ENCODE measurements at regions not wholly inside any gene's neighbourhood (a gene's known extent, or its start where the extent isn't known, plus 50 kb on each side); places are given as distances from the start of the nearest gene placed in this dataset.

DNA sequence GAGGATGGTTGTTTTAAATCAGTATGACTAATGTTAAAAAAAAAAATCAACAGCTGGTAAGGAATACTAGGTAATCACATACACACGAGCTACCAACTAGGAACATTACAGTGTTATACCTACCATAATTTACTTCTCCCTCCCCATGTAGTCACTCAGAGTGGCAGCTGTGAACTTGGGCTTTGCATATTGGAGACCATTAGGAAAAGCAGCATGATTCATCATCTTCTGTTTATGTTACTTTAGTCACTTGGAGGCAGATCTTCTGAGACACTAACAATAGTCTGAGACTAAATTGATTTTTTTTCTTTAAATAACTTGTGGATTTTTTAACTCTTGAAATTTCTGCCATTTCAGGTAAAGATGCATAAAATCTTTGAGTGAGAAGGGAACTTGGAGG lies 141.5 kb upstream of the NR4A3 start:
- peak; percentile 67 for DNase-seq (ENCODE audit: low read depth)
- Histone ChIP-seq H3K4me3 (ENCODE audit: low read length) (no peak overlapping the region), H3K9me3 (ENCODE audit: control insufficient read depth, low read length) (peaks cover 10% of the 10 kb centered on the region)

GRCh38 chr9:99681113-99681512 lies 140.6 kb upstream of the NR4A3 start:
- H3K4me1 ChIP-seq (ENCODE audit: control insufficient read depth, insufficient read depth, low read length), result no peaks in the 10 kb centered on the region
- H3K9ac ChIP-seq (ENCODE audit: low read length), result no peak overlapping the region
- no peak overlapping the region for H3K4me3 ChIP-seq (ENCODE audit: low read length)
- no peaks in the 10 kb centered on the region for H3K36me3 ChIP-seq (ENCODE audit: control insufficient read depth, insufficient read depth, low read length, severe bottlenecking)
- H3K27me3 ChIP-seq (replicated peaks; ENCODE audit: control insufficient read depth, insufficient read depth, low read length), result no peaks in the 10 kb centered on the region
- H3K9me3 ChIP-seq (ENCODE audit: control insufficient read depth, low read length), result peaks cover 6% of the 10 kb centered on the region
- no peak for DNase-seq (ENCODE audit: low read depth)

More for the DNA sequence above, 141.5 kb upstream of the NR4A3 start:
- Histone ChIP-seq H3K36me3 (ENCODE audit: control insufficient read depth, insufficient read depth, low read length, severe bottlenecking) (no peaks in the 10 kb centered on the region), H3K9ac (ENCODE audit: low read length) (no peak overlapping the region), H3K27me3 (replicated peaks; ENCODE audit: control insufficient read depth, insufficient read depth, low read length) (no peaks in the 10 kb centered on the region), H3K4me1 (ENCODE audit: control insufficient read depth, insufficient read depth, low read length) (no peaks in the 10 kb centered on the region)

- H3K9me3 ChIP-seq (ENCODE audit: control insufficient read depth, low read length), result no peaks in the 10 kb centered on the region
- H3K9ac ChIP-seq (ENCODE audit: low read length), result no peak overlapping the region
- no peak overlapping the region for H3K4me3 ChIP-seq (ENCODE audit: low read length)
- no peaks in the 10 kb centered on the region for H3K36me3 ChIP-seq (ENCODE audit: control insufficient read depth, insufficient read depth, low read length, severe bottlenecking)
- DNase-seq (ENCODE audit: low read depth), result no peak
- H3K27me3 ChIP-seq (replicated peaks; ENCODE audit: control insufficient read depth, insufficient read depth, low read length), result no peaks in the 10 kb centered on the region
- no peaks in the 10 kb centered on the region for H3K4me1 ChIP-seq (ENCODE audit: control insufficient read depth, insufficient read depth, low read length)
These were observed 139.3 kb upstream of the NR4A3 start for GRCh38 chr9:99682378-99682777.

DNA sequence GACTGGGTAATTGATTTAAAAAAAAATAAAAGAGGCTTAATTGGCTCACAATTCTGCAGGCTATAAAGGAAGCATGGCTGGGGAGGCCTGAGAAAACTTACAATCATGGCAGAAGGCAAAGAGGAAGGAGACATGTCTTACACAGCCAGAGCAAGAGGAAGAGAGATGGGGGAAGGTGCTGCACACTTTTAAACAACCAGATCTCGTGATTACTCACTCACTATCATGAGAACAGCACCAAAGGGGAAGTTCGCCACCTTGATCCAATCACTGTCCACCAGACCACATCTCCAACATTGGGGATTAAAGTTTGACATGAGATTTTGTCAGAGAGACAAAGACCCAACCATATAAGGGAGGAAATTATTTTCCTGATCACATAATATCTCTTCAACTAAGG lies 138.8 kb upstream of the NR4A3 start:
- no peaks in the 10 kb centered on the region for H3K36me3 ChIP-seq (ENCODE audit: control insufficient read depth, insufficient read depth, low read length, severe bottlenecking)
- H3K9ac ChIP-seq (ENCODE audit: low read length), result no peak overlapping the region
- H3K4me3 ChIP-seq (ENCODE audit: low read length), result no peak overlapping the region
- H3K4me1 ChIP-seq (ENCODE audit: control insufficient read depth, insufficient read depth, low read length), result no peaks in the 10 kb centered on the region
- H3K27me3 ChIP-seq (replicated peaks; ENCODE audit: control insufficient read depth, insufficient read depth, low read length), result no peaks in the 10 kb centered on the region
- no peak for DNase-seq (ENCODE audit: low read depth)
- no peaks in the 10 kb centered on the region for H3K9me3 ChIP-seq (ENCODE audit: control insufficient read depth, low read length)

DNA sequence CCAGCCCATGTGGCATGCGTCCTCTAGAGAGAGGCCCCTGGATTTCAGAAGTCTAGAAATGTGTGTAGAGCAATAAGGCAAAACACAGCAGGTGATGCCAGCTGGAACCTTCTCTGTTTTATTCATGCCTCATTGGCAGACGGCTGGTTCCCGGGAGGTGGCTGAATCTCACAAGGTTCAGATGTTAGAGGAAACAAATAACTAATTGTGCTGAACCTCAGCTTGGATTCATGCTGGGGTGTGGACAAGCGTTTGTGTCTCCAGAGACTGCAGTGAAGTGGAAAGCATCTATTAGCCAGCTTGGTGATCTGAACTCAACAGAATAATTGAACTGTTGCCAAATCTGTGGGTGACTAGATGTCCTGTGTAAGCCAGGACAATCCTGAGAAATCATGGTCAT lies 131.1 kb upstream of the NR4A3 start:
- H3K9me3 ChIP-seq (ENCODE audit: control insufficient read depth, low read length), result no peaks in the 10 kb centered on the region
- DNase-seq (ENCODE audit: low read depth), result no peak
- H3K4me1 ChIP-seq (ENCODE audit: control insufficient read depth, insufficient read depth, low read length), result peaks cover 14% of the 10 kb centered on the region
- no peak overlapping the region for H3K4me3 ChIP-seq (ENCODE audit: low read length)
- H3K9ac ChIP-seq (ENCODE audit: low read length), result no peak overlapping the region
- no peaks in the 10 kb centered on the region for H3K36me3 ChIP-seq (ENCODE audit: control insufficient read depth, insufficient read depth, low read length, severe bottlenecking)
- no peaks in the 10 kb centered on the region for H3K27me3 ChIP-seq (replicated peaks; ENCODE audit: control insufficient read depth, insufficient read depth, low read length)

DNA sequence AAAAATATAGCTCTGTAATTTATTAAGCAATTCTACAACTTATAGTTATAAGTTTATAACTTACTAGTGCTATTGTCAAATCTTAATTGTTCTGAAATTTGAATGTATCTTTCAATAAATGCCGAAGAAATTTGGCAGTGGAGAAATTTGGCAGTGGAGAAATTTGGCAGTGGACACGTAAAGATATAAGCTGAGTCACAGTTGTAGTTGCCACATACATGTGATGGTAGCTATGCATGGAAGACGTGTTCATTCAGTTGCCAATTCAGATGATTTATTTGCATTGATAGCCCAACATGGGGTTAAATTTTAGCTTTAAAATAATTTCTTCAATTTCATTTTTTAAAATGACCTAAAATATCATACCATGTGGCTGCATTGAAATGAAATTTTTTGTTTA lies 127.8 kb upstream of the NR4A3 start:
- Histone ChIP-seq H3K9me3 (ENCODE audit: control insufficient read depth, low read length) (peaks cover 8% of the 10 kb centered on the region), H3K27me3 (replicated peaks; ENCODE audit: control insufficient read depth, insufficient read depth, low read length) (no peaks in the 10 kb centered on the region), H3K4me3 (ENCODE audit: low read length) (no peak overlapping the region), H3K4me1 (ENCODE audit: control insufficient read depth, insufficient read depth, low read length) (peaks cover 14% of the 10 kb centered on the region), H3K9ac (ENCODE audit: low read length) (no peak overlapping the region), H3K36me3 (ENCODE audit: control insufficient read depth, insufficient read depth, low read length, severe bottlenecking) (no peaks in the 10 kb centered on the region)
- no peak for DNase-seq (ENCODE audit: low read depth)

DNA sequence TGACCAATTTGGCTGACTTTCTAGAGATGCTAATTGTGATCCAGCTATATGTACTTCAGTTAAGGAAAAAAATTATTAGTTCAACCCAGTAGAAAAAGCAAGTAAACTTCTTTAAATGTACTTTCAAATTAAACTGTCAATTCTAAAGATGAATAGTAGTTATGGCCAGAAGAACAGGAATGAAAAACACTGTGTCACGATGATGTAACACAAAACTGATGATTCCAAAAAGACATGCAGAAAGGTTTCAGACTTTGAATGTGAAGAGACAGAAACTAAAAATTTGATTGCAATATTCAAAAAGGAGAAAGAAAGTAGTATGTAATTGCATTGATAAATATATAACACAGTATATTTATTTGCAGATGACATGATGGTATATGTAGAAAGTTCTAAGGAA lies 127.3 kb upstream of the NR4A3 start:
- DNase-seq (ENCODE audit: low read depth), result no peak
- Histone ChIP-seq H3K27me3 (replicated peaks; ENCODE audit: control insufficient read depth, insufficient read depth, low read length) (no peaks in the 10 kb centered on the region), H3K36me3 (ENCODE audit: control insufficient read depth, insufficient read depth, low read length, severe bottlenecking) (no peaks in the 10 kb centered on the region), H3K4me3 (ENCODE audit: low read length) (no peak overlapping the region), H3K4me1 (ENCODE audit: control insufficient read depth, insufficient read depth, low read length) (peaks cover 14% of the 10 kb centered on the region), H3K9ac (ENCODE audit: low read length) (no peak overlapping the region), H3K9me3 (ENCODE audit: control insufficient read depth, low read length) (peaks cover 8% of the 10 kb centered on the region)

DNA sequence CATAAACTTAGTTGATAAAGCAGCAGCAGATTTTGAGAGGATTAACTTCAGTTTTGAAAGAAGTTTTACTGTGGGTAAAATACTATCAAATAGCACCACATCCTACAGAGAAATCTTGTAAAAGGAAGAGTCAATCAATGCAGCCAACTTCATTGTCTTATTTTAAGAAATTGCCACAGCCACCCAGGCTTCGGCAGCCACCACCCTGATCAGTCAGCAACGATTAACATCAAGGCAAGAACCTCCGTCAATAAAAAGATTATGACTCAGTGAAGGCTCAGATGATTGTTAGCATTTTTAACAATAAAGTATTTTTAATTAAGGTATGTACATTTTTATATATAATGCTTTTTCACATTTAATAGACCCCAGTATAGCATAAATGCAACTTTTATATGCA lies 122.3 kb upstream of the NR4A3 start:
- Histone ChIP-seq H3K4me1 (ENCODE audit: control insufficient read depth, insufficient read depth, low read length) (peaks cover under 1% of the 10 kb centered on the region), H3K9me3 (ENCODE audit: control insufficient read depth, low read length) (peaks cover 8% of the 10 kb centered on the region), H3K9ac (ENCODE audit: low read length) (no peak overlapping the region), H3K36me3 (ENCODE audit: control insufficient read depth, insufficient read depth, low read length, severe bottlenecking) (no peaks in the 10 kb centered on the region), H3K4me3 (ENCODE audit: low read length) (no peak overlapping the region), H3K27me3 (replicated peaks; ENCODE audit: control insufficient read depth, insufficient read depth, low read length) (no peaks in the 10 kb centered on the region)
- DNase-seq (ENCODE audit: low read depth), result no peak

- DNase-seq (ENCODE audit: low read depth), result peak; percentile 14
- Histone ChIP-seq H3K4me1 (ENCODE audit: control insufficient read depth, insufficient read depth, low read length) (peaks cover 9% of the 10 kb centered on the region), H3K36me3 (ENCODE audit: control insufficient read depth, insufficient read depth, low read length, severe bottlenecking) (no peaks in the 10 kb centered on the region), H3K9ac (ENCODE audit: low read length) (no peak overlapping the region), H3K4me3 (ENCODE audit: low read length) (no peak overlapping the region), H3K27me3 (replicated peaks; ENCODE audit: control insufficient read depth, insufficient read depth, low read length) (no peaks in the 10 kb centered on the region), H3K9me3 (ENCODE audit: control insufficient read depth, low read length) (no peaks in the 10 kb centered on the region)
These were observed 109.5 kb upstream of the NR4A3 start for GRCh38 chr9:99712214-99712613.

- H3K27me3 ChIP-seq (replicated peaks; ENCODE audit: control insufficient read depth, insufficient read depth, low read length), result no peaks in the 10 kb centered on the region
- H3K36me3 ChIP-seq (ENCODE audit: control insufficient read depth, insufficient read depth, low read length, severe bottlenecking), result no peaks in the 10 kb centered on the region
- no peak for DNase-seq (ENCODE audit: low read depth)
- no peaks in the 10 kb centered on the region for H3K9me3 ChIP-seq (ENCODE audit: control insufficient read depth, low read length)
- H3K4me1 ChIP-seq (ENCODE audit: control insufficient read depth, insufficient read depth, low read length), result peaks cover 9% of the 10 kb centered on the region
- no peak overlapping the region for H3K4me3 ChIP-seq (ENCODE audit: low read length)
- no peak overlapping the region for H3K9ac ChIP-seq (ENCODE audit: low read length)
These were observed 107.8 kb upstream of the NR4A3 start for GRCh38 chr9:99713838-99714306.

- Histone ChIP-seq H3K9me3 (ENCODE audit: control insufficient read depth, low read length) (no peaks in the 10 kb centered on the region), H3K36me3 (ENCODE audit: control insufficient read depth, insufficient read depth, low read length, severe bottlenecking) (no peaks in the 10 kb centered on the region), H3K4me3 (ENCODE audit: low read length) (no peak overlapping the region), H3K27me3 (replicated peaks; ENCODE audit: control insufficient read depth, insufficient read depth, low read length) (no peaks in the 10 kb centered on the region), H3K4me1 (ENCODE audit: control insufficient read depth, insufficient read depth, low read length) (peaks cover 14% of the 10 kb centered on the region), H3K9ac (ENCODE audit: low read length) (no peak overlapping the region)
- no peak for DNase-seq (ENCODE audit: low read depth)
These were observed 103.1 kb upstream of the NR4A3 start for GRCh38 chr9:99718631-99719030.

- DNase-seq (ENCODE audit: low read depth), result peak; percentile 54
- no peaks in the 10 kb centered on the region for H3K27me3 ChIP-seq (replicated peaks; ENCODE audit: control insufficient read depth, insufficient read depth, low read length)
- no peaks in the 10 kb centered on the region for H3K9me3 ChIP-seq (ENCODE audit: control insufficient read depth, low read length)
- H3K36me3 ChIP-seq (ENCODE audit: control insufficient read depth, insufficient read depth, low read length, severe bottlenecking), result no peaks in the 10 kb centered on the region
- H3K4me3 ChIP-seq (ENCODE audit: low read length), result peak overlapping the region; percentile 75
- H3K4me1 ChIP-seq (ENCODE audit: control insufficient read depth, insufficient read depth, low read length), result peaks cover 14% of the 10 kb centered on the region
- peak overlapping the region; percentile 75 for H3K9ac ChIP-seq (ENCODE audit: low read length)
These were observed 101.1 kb upstream of the NR4A3 start for GRCh38 chr9:99720455-99721050.
